ENCODE measurements at regions not wholly inside any gene's neighbourhood (a gene's known extent, or its start where the extent isn't known, plus 50 kb on each side); places are given as distances from the start of the nearest gene placed in this dataset.

DNA sequence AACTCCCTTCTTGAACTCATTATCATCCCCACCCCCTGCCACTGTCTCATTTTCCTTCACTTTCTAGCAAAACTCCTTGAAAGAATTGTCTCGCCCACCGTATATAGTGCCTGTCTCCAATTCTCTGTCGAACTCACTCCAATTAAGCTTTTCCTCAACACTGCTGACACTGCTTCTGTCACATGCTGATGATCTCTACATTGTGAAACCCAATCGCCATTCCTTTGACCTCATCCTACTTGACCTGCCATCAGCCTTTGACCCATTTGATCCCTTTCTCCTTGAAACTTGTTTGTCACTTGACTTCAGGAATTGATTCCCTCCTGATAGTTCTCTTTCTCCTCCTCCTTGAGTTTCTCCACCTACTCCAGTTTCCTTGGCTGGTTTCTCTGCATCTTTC is 54.8 kb downstream of the CCDC71L start:
- DNase-seq (ENCODE audit: low spot score), result no peak

DNA sequence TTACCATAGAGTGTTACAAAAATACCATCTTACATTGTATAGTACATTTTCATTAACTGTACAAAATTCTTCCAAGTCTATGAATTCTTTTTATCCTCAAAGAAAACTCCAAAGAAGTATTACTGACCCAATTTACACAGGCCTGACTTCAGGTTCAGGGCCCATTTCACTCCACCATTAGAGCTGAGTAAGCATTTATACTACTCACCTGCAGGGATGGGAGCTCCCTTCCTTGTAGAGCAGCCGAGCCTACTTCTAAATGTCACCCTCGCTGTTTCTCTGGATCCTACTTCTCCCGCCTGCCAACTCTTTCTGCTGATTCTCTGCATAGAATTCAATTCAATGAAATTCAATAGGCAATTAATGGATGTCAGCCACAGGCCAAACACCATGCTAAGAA is 56.0 kb downstream of the CCDC71L start:
- no peak for DNase-seq (ENCODE audit: low spot score)

DNA sequence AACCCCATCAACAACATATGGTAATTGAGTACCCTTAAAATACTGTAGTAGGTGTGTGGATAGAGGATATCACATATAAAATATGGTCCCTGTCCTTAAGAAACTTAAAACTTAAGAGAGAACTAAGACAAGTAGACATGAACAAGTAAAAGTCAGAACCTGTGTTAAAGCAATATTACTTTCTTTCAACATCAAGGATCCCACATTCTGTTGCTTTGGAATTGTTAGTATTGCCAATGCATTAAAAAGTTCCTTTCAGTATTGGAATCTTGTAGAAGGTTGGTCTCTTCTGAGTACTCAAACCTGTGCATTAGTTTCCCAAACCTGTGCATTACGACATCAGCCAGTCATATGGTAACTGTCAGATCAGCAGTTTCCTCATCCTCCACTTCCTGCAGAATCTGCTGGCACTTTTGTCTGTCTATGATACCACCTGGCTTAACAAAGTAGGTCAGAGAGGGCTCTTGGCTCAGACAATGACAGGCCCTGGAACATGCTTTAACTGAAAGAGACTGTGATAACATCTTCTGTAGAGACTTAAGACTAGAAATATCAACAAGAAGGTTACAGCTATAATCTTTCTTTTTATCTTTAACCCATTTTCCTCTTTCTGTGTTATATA is 56.5 kb downstream of the CCDC71L start:
- DNase-seq (ENCODE audit: low spot score), result no peak

DNA sequence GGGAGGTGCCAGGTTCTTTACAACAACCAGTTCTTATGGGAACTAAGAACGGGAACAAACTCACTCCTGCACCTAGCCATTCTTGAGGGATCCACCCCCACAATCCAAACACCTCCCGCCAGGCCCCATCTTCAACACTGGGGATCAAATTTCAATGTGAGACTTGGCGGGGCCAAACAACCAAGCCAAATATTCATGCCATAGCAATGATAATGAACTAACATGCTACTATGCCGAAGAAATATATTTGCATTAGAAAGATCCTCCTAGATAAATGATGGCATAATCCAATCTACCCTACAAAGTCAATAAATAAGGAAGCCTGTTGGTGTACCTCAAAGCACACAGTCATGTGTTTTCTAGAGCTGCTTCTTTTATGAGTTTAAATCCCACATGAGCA is 57.6 kb downstream of the CCDC71L start:
- no peak for DNase-seq (ENCODE audit: low spot score)

DNA sequence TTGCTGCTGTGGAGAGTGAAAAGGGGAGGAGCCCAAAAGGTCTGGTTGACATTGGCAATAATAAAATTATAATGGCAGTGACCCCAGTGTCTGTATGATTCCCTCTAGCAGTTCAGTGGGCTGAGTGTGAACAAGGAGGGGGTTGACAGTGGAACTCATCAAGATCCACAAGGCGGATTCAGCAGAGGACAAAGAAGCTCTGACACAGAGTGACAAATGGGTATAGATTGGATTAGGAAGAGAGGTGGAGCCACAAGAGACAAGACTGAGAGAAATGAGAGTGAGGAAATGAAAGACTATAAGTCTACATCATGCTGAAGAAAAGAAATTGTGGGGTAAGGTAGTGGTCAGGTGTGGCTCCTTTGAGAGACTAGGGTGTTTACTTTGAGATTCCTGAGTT is 58.9 kb downstream of the CCDC71L start:
- DNase-seq (ENCODE audit: low spot score), result no peak

DNA sequence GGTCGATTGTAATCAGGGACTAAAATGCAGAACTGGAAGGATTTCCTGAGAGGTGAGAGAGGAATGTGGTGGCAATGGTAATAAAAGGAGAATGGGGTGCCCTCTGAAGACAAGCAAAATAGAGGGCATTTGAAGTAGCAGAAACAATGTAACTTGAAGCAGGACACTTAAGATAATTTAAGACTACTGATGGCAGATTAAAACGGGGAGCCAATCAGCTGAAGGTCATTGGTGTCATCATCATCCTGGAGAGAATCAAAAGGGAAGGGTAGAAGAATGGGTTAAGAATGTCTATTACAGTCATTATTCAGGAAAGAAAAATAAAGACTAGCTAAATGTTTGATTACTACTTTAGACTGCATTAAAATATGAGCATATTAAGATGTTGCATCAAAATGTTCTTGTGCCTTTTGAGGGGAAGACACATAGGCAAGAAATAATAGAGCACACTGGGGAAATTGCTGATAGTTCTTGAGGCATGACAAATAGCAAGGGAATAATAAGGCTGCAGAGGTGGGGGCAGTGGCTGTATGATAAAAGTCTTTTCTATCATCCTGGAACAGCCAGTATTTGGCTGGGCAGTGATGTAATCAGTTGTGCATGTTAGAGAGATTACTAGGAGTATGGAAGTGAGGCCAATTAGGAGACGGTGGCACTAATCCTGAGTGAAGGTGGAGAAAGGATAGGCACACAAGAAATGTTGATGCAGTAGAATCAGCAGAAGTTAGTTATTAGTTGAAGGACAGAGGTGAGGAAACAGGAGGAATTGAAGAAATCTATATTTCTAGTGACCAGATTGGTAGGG is 60.2 kb downstream of the CCDC71L start:
- no peak for DNase-seq (ENCODE audit: low spot score)

DNA sequence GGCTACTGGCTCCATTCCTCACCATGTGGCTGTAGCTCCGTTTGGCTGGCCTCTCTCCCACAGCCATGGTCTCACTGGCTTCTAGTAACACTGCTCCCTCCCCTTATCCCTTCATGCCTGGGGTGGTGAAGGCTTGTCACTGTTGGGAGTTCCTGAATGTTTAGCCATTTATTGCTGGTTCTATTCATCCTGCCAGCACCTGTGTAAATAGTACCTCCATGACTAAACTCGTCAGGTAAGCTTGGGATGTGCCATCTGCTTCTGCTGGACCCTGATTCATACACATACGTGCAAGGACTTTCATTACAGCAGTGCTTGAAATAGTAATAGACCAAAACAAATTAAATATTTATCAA is 61.6 kb downstream of the CCDC71L start:
- no peak for DNase-seq (ENCODE audit: low spot score)

DNA sequence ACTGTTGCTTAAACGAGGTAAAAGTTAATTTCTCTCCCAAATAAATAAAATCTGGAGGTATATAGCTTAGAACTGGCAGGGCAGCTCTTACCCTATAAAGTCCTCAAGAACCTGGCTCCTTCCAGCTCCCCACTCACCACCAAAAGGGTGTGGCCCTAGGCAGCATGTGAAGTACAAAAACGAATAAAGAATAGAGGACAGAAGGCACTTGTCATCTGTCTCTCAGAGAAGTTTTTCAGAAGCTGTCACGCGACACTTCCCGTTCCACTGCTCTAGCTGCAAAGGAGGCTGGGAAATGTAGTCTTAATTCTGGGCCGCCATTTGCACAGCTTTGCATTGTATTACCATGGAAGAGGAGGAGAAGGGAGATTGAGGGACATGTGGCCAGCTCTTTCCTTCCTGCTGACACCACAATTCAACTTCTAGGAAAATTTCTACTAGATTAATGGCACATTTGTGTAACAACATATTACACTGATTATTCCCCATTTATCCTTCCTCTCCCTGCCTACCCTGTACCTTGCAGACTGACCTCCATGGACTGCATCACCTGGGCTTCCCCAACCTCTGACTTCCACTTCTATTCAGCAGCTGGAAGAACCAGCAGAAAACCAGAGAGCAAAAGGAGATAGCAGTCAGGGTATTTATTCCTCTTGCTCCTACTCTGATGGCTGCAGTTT is 62.2 kb downstream of the CCDC71L start:
- DNase-seq (ENCODE audit: low spot score), result peak; percentile 37

DNA sequence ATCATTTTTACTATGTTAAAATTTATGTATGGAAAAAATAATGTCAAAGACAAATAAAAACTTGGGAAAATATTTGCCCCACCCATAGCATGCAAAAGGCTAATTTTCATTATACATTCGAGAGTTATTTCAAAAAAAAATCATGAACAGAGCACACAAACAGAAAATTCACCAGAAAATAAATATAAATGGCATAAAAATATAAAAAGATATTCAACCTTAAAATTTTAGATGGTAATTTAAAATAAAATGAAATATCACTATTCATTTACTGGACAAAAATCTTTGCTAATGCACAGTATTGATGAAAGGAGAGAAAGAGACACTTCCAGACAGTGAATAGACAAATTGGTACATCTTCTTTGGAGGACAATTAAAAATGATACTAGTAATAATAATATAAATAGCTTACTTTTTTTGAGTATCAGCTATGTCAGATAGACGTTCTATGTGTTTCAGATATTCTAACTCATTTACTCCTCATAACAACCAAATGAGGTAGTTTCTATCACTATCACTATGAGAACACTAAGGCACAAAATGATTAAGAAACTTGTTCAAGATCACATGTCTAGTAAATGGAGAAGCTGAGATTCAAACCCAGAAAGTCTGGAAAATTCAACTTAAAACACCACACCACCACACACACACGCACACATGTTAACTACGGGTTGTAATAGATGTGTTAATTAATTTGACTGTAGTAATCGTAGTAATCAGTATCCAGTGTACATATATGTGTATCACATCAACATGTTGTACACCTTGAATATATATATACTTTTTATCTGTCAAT is 63.0 kb downstream of the CCDC71L start:
- no peak for DNase-seq (ENCODE audit: low spot score)

DNA sequence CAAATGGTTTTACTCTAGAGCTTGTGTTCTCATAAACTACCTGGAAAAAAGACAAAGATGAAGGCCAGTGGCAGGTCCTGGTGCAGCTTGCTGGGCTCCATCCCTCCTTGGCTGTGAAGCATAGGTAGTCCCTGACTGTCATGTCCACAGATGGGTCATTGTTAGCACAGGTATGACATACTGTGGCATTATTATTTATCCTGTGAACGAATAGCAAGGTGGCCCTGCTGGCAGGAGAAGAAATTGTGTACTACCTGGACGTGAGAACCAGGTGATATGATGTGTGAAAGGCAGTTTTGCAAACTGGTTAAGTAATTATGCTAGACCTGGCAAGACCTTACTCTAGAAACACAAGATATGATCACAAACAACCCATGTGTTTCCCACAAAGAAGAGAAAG is 63.9 kb downstream of the CCDC71L start:
- DNase-seq (ENCODE audit: low spot score), result no peak

DNA sequence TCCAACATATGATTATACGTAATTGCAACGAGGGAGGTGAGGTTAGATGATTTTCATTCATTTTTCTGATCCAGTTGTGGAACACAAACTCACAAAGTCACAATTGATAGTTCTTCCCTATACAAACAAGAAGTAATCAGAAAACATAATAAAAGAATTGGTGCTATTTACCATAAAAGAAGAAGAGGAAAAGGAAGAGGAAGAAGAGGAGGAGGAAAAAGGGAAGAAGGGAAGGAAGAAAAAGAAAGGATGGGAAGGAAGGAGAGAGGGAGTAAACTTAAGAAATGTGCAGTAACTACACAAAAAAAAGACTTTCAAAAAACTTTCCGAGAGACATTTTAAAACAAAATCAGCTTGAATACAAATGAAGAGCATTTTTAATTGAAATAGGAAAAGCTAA is 65.0 kb downstream of the CCDC71L start:
- no peak for DNase-seq (ENCODE audit: low spot score)

DNA sequence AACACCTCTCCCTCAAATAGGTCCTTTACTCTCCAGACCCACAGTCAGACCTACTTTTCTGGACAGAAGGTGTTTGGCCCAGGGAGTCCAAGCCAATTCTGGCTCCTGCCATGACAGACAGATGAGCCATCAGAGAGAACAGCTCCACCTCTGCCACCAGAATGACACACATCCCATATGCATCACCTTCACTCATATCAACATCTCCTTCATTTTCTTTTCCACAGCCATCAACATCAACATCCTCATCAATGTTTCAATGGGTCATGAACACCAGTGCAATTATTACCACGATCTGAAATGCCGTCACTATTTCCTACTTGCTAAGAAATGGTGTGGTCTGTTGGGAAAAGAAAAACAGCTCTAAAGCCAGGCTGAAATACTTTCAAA is 67.9 kb downstream of the CCDC71L start:
- DNase-seq (ENCODE audit: low spot score), result no peak

DNA sequence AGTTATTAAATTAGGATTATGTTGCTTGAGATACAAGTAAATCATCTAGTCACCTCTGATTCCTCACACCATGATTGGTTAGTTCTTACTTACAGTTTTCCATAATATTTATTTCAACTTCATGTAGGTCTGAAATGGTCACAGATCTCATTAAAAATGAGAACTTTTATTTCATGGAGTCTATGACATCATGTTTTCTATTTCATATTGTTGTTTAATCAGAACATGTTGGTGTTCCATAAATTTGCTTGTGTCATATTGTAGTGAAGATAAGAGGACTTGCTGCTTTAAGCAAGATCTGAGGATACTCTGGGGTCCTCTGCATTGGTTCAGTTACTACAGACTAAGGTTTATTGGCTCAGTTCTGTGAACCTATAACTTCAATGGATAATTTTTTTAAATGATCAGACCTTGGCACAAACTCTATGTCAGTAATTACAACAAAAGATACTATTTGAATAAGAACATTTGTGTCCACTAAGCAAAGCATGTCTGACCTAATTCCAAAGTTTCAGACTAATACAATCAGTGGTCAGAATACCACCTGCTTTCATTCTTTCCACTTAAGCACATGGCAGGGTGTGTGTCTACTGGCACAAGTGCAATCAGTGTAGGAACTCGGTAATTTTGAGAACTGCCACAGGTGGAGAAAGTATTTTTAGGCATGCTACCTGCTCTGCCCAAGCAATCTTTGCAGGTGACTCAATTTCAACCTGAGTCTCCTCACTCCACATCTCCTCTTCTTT is 68.5 kb downstream of the CCDC71L start:
- no peak for DNase-seq (ENCODE audit: low spot score)

DNA sequence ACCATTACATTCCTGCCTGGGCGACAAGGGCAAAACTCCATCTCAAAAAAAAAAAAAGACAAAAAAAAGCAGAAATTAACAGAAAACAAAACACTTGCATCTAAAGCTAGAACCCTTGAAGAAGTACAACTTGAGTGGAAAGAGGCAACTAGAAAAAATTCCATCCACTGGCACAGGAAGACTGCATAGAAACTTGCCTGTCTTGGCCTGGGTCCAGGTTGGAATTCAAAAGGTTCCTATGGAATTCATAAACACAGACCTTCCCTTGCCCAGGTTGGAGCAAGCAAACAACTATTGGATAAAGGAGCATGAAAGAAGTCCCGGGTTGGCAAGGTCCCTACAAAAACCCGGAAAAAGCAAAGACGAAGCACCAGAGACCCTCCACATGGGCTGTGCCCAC is 69.8 kb downstream of the CCDC71L start:
- no peak for DNase-seq (ENCODE audit: low spot score)

DNA sequence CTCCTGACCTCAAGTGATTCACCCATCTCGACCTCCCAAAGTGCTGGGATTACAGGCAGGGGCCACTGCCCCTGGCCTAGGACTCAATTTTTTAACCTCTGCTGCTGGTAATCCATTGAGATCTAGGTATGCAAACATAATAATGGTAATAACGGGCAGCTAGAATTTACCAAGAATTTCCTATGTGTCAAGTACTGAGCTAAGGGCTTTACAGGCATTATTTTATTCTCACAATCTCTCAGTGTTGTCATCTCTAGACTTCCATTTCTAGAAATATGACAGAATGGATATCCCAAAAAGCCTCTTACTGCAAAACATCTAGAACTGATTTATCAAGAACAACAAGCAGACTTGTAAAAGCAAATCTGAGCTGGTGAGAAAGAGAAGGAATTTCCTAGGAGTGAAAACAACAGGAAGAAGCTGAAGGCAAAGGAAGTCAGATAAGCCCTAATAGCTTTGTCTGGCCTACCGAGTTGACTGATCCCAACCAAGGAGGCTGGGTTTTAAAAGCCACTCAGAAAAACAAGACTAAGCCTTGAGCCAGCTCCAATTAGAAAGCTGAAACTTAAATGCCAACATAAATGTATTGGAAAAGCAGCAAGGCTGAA is 70.6 kb downstream of the CCDC71L start:
- DNase-seq (ENCODE audit: low spot score), result no peak

DNA sequence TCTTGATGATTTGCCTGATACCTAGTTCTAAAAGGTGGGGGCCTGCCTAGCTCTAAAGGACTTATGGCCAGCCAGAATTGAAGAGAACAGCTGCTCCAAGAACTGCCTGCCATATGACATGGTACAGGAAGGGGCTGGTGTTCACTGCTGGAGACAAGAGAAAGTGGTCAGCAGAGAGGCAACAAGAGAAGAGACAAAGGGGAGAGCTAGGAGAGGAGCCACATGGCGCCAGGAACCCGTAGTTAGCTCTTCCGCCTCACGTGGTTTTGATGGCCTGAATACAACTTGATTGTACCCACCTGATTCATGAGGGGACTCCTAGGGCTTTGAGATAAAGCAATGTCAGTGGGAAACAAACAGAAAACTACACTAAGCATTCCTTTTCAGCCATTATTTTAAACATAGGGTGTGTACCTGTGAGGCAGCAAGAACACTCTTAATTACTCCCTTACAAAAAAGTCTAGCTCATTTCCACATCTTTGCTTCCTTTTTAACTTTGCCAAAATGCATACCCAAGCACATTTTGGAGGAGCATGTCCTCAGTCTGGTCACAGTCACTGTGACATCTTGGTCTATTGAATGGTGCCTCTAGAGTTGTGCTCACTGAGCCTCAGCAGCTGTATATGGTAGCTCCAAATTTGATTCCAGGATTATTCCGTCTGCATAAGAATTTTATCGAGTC is 71.6 kb downstream of the CCDC71L start:
- DNase-seq (ENCODE audit: low spot score), result no peak

DNA sequence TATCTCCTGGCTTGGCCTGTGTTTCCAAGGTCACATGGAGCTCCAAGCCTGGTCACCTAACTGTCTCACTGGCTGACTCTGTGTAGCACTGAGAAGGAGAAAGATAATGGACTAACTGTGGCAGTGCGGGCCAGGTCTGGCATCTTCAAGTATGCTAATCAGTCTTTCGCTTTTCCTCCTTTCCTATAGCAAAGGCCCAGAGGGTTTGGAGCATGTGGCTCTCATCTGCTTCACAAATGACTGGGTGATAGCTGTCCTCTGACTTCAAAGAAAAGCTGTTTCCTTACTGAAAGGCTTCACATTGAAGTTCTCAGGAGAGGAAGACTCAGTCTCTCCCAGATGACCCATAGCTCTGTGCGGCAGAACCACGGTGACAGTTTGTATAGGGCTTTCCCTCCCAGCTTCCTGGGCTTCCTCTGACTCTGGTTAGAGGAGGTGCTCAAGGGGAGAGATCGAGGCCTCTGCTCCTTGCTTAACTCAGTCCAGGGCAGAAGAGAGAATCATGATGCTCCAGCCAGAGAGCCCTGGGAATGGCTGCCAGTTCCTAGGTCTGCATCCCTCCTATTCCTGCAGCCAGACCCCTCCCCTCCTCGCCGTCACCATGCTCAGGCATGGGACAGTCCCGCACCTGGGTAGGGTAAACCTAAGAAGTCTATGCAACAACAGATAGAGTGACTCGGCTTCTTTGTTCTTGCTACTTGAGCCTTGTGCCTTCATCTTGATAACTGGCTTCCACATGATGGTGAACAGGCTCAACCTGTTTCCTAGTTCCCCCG is 72.3 kb downstream of the CCDC71L start:
- no peak for DNase-seq (ENCODE audit: low spot score)

DNA sequence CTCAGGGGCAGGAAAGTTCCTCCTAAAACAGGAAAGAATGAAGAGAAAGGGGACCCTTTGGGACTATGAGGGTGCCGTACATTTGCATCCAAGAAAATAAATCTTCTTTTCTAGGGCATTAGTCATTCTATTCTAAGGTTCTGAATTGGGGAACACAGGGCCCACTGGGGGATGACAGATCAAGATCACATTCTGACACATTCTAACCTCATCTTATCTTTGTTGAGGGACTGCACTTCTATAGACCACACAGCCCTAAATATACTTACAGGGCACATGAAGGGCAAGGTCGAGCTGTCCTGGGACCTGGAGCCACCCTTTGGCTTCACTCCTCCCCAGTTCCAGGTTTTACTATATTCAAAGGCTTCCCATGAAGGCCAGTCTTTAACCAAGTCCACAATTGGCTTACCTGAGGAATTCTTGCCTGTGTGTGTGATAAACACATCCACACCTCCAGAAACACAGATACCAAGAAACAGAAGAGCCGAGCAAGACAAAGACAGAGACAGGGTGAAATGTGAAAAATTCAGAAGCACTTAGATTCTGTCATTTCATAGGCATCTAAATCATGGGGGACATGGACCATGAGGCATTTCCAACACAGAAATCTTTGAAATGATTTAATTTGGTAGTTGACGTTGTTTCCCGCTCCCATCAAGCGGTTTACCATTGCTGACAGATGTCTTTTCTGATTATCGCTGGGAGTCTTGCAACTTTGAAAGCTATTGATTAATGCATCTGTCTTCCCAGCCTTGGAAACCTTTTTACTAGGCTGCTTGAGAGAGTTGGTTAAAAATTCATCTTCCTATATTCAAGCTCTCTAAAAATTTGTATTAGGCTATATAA is 75.8 kb downstream of the CCDC71L start:
- no peak for DNase-seq (ENCODE audit: low spot score)

All from HuH-7 (cell line).